Uterus (tissue), 2 donors: ENCODE measurements at regions not wholly inside any gene's neighbourhood (a gene's known extent, or its start where the extent isn't known, plus 50 kb on each side); places are given as distances from the start of the nearest gene placed in this dataset.

Source experiments
- CTCF ChIP-seq, 4 experiments: fragments of 200-600 bp in 2 of 4; fragments of 450-650 bp in 2 of 4; sonication (generic) in 2 of 4; IDR thresholded peaks; one replicate each; pipeline ENCODE4 v1.5.1; 2016 to 2019; ENCODE audit warnings: antibody characterized with exemption in 4 of 4, mild to moderate bottlenecking in 2 of 4, moderate library complexity in 1 of 4
- POLR2A ChIP-seq, 2 donors: fragments of 450-650 bp; IDR thresholded peaks; one replicate each; pipeline ENCODE4 v1.6.1; 2016; ENCODE audit warnings: antibody characterized with exemption in 2 of 2, mild to moderate bottlenecking in 1 of 2, moderate library complexity in 1 of 2

DNA sequence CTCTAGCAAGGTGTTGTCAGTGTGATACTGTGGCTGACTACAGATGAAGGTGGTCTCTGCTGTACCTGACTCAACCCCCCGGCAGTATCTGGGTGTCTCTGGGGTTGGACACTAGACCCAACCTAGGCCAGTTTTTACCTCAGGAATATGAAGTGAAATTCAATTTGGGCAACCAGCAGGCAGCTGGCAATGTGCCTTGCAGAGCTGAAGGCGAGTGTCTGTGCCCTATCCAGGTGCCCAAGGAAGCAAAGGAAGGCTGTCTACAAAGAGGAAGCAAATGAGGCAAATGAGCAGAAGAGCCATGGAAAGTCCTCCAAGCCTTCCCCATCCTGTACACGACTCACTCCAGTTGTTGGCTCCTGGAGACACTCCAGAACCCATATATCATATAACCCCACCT, 264.6 kb upstream of the AGAP1 start:
- TF ChIP-seq CTCF (IDR thresholded peaks at IDR 0.05) (no peak), POLR2A (IDR thresholded peaks at IDR 0.05) (no peak)
